Activated B cell treated with CpG ODN at 0.5 μM for 24 hours (primary cell): ENCODE measurements at regions not wholly inside any gene's neighbourhood (a gene's known extent, or its start where the extent isn't known, plus 50 kb on each side); places are given as distances from the start of the nearest gene placed in this dataset.

ENCODE experiments used
- ATAC-seq: fragments of 200-7000 bp; cut with Tn5 transposase; one replicate; pipeline ENCODE4 v1.10.0; 2021; ENCODE audit warnings: low read depth, mild to moderate bottlenecking, moderate library complexity
- CTCF ChIA-PET: fragments of 350-600 bp; sonication (Branson Sonifier 250); formaldehyde crosslinking; loops from one replicate; lab custom pipeline; 2021; ENCODE audit warnings: antibody characterized with exemption; lab: Charles Lee
- POLR2A ChIA-PET: fragments of 350-600 bp; sonication (Branson Sonifier 250); formaldehyde crosslinking; loops from one replicate; lab custom pipeline; 2021; ENCODE audit warnings: antibody characterized with exemption; lab: Charles Lee
- DNase-seq: peaks from one replicate; pipeline ENCODE4 v3.0.0; 2022
- H3K27ac Mint-ChIP-seq: one replicate; pipeline ENCODE4 v1.8.0; 2020; ENCODE audit warnings: mixed read lengths
- H3K27me3 Mint-ChIP-seq: one replicate; pipeline ENCODE4 v1.8.0; 2021; ENCODE audit warnings: mixed read lengths
- H3K36me3 Mint-ChIP-seq: one replicate; pipeline ENCODE4 v1.8.0; 2021; ENCODE audit warnings: low read depth, mixed read lengths
- H3K4me1 Mint-ChIP-seq: one replicate; pipeline ENCODE4 v1.8.0; 2021; ENCODE audit warnings: mixed read lengths
- H3K4me3 Mint-ChIP-seq: one replicate; pipeline ENCODE4 v1.8.0; 2020; ENCODE audit warnings: mild to moderate bottlenecking, mixed read lengths
- H3K9me3 Mint-ChIP-seq: one replicate; pipeline ENCODE4 v1.8.0; 2020; ENCODE audit warnings: mixed read lengths
- intact Hi-C: fragments of 100-400 bp; cut with micrococcal nuclease; formaldehyde crosslinking; loops from one replicate; pipeline ENCODE4 v1.15.1; 2024
- TF ChIP-seq, protein P1 (sequence below): fragments of 200-600 bp; IDR thresholded peaks from one replicate; pipeline ENCODE4 v1.8.0; 2022; ENCODE audit warnings: antibody characterized with exemption, mild to moderate bottlenecking

DNA sequence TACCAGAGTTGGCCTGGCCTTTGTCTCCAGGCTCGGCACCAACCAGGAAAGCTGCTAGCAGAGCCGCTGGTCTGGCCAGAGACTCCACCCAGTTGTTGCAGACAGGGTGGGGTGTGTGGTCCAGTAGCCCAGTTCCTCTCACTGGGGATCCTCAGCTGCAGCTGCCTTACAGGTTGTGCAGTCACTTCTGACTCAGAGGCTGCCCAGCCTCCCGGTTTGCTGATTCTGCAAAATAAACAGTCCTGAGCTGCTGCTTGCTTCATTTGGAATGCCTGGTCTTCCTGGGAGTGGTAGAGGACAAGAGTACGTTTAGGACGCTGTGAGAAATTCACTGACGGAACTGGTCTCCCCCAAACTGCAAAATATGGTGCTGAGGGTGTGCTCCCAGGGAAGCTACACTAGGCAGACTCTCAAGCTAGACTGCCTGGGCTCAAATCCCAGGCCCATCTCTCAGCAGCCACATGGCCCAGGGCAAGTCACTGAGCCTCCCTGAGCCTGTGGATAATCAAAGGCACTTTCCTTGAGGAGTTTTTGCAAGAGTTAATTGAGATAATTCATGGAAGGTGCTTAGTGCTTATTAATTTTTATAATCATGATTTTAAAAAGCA is 246.1 kb downstream of the TFAP2C start:
- no peak overlapping the region for H3K27ac Mint-ChIP-seq
- ATAC-seq = no peak
- CTCF ChIA-PET = no interaction called here

DNA sequence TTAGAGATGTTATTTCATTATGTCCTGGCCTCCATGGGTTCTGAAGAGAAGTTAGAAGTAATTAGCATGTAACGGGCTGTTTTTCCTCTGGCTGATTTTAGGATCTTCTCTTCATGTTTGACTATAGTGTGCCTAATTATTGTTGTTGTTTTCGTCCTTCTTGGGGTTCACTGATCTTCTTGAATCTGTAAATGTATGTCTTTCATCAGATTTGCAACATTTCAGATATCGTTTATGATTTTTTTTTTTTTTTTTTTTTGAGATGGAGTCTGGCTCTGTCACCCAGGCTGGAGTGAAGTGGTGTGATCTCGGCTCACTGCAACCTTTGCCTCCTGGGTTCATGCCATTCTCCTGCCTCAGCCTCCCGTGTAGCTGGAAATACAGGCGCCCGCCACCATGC is 246.7 kb downstream of the TFAP2C start:
- Mint-ChIP-seq H3K27me3 (no peaks in the 10 kb centered on the region), H3K27ac (no peak overlapping the region), H3K36me3 (no peaks in the 10 kb centered on the region), H3K4me1 (no peaks in the 10 kb centered on the region), H3K4me3 (no peak overlapping the region), H3K9me3 (no peaks in the 10 kb centered on the region)
- ChIA-PET CTCF (no interaction called here), POLR2A (no interaction called here)
- no peak for DNase-seq
- TF ChIP-seq, protein P1, sequence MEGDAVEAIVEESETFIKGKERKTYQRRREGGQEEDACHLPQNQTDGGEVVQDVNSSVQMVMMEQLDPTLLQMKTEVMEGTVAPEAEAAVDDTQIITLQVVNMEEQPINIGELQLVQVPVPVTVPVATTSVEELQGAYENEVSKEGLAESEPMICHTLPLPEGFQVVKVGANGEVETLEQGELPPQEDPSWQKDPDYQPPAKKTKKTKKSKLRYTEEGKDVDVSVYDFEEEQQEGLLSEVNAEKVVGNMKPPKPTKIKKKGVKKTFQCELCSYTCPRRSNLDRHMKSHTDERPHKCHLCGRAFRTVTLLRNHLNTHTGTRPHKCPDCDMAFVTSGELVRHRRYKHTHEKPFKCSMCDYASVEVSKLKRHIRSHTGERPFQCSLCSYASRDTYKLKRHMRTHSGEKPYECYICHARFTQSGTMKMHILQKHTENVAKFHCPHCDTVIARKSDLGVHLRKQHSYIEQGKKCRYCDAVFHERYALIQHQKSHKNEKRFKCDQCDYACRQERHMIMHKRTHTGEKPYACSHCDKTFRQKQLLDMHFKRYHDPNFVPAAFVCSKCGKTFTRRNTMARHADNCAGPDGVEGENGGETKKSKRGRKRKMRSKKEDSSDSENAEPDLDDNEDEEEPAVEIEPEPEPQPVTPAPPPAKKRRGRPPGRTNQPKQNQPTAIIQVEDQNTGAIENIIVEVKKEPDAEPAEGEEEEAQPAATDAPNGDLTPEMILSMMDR = no peak
- no peak for ATAC-seq
- intact Hi-C loops = no loop called here

More for the DNA sequence above, 246.1 kb downstream of the TFAP2C start:
- POLR2A ChIA-PET = no interaction called here
- no peak for DNase-seq
- intact Hi-C loops = no loop called here
- Mint-ChIP-seq H3K27me3 (no peaks in the 10 kb centered on the region), H3K36me3 (no peaks in the 10 kb centered on the region), H3K4me3 (no peak overlapping the region), H3K9me3 (no peaks in the 10 kb centered on the region), H3K4me1 (no peaks in the 10 kb centered on the region)
- TF ChIP-seq, protein P1 = no peak

DNA sequence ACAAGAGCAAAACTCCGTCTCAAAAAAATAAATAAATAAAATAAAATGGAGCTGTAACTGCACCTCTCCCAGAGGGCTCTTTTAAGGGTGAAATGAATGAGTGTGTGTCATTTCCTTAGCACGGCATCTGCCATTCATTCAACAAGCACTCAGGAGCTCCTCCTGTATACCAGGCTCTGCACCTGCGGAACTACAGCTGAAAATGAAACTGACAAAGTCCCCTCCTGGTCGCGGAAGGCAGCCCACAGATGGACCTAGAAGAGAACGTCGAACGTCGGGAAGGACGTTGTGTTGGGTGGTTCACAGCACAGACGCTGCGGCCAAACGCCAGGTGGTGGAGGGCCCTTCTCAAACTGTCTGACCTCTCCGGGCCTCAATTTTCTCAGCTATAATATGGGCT is 256.4 kb downstream of the TFAP2C start:
- ATAC-seq = no peak
- Mint-ChIP-seq H3K4me3 (no peak overlapping the region), H3K27ac (no peak overlapping the region), H3K27me3 (no peaks in the 10 kb centered on the region), H3K36me3 (no peaks in the 10 kb centered on the region), H3K4me1 (no peaks in the 10 kb centered on the region), H3K9me3 (no peaks in the 10 kb centered on the region)
- intact Hi-C loops = no loop called here
- CTCF ChIA-PET = no interaction called here
- DNase-seq = no peak
- TF ChIP-seq, protein P1 = no peak
- POLR2A ChIA-PET = no interaction called here

DNA sequence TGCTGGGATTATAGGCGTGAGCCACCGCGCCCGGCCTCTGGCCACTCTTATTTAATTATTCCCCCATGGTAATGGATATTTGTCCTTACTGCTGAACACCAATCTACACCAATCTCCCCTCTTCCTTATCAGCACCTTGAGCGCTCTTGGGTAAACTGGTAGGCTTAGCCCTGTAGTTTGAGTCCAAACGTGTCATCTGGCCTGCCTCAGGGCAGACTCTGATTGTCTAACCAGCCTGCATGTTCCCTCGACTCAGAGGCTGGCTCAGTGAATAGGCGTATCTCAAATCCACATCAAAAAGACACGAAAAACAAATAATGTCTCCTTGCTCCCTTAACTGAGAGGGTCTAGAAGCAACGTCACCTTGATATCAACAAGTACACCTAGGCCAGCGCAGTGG is 260.9 kb downstream of the TFAP2C start:
- ATAC-seq = no peak
- TF ChIP-seq, protein P1 = no peak
- POLR2A ChIA-PET = no interaction called here

DNA sequence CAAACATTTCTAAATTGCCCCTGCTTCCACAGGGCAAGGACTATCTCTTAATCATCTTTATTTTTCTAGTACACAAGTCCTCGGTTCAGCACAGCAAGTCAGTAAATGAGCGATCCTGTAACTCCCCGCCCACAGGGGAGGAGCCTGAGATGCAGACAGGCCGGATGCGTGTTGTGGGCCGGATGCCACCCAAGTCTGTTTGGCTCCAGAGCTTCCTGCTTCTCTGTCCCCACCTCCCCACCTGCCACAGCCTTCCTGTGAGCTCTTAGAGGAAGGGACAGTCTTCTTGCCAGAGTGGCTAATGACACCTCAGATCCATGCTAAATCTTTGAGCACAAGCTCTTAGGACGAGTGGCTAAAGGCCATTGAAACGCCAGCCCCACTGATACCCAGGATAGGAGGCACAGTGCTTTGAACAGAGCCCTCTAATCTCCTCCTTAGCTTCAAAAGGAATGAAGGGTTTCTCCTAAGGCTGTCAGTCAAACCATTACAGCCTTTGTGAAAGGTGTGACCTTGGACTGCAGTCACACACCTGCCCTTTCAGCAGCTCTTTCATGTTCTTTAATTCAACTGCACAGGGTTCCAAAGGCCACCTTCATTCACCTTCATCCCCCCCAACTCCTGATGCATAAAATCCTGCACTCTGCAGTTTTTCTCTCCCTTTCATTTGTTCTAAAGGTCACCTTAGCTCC is 264.3 kb downstream of the TFAP2C start:
- ATAC-seq (no peak), DNase-seq (no peak)
- CTCF ChIA-PET = no interaction called here
- POLR2A ChIA-PET = no interaction called here
- Mint-ChIP-seq H3K36me3 (no peaks in the 10 kb centered on the region), H3K9me3 (no peaks in the 10 kb centered on the region), H3K4me1 (no peaks in the 10 kb centered on the region), H3K4me3 (no peak overlapping the region), H3K27ac (no peak overlapping the region), H3K27me3 (no peaks in the 10 kb centered on the region)
- intact Hi-C loops = no loop called here
- TF ChIP-seq, protein P1 = no peak

More for the DNA sequence above, 260.9 kb downstream of the TFAP2C start:
- intact Hi-C loops = no loop called here
- no peak overlapping the region for H3K27ac Mint-ChIP-seq
- DNase-seq = no peak
- H3K9me3 Mint-ChIP-seq = no peaks in the 10 kb centered on the region
- CTCF ChIA-PET = no interaction called here
- H3K4me1 Mint-ChIP-seq = no peaks in the 10 kb centered on the region
- no peaks in the 10 kb centered on the region for H3K36me3 Mint-ChIP-seq
- no peak overlapping the region for H3K4me3 Mint-ChIP-seq
- no peaks in the 10 kb centered on the region for H3K27me3 Mint-ChIP-seq
